ENCODE measurements at regions not wholly inside any gene's neighbourhood (a gene's known extent, or its start where the extent isn't known, plus 50 kb on each side); places are given as distances from the start of the nearest gene placed in this dataset.

DNA sequence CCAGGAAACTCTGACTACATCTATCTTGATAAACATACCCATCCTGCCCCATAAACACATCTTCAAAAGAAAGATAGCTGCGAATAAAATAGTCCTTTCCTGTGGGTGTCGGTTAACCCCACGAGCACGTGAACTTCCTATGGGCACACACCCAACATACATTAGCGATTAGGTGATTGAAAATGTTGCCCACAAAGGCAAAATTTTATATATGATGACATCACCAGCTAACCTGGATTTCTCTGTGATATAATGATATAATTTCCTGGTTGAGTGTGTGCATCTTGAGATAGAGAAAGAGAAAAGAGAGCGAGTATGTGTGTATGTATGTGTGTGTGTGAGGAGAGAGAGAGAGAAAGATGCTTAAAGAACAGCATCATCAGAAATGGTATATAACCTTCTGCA, 296.1 kb downstream of the PTPRC start:
- Histone ChIP-seq H3K9me2 (ENCODE audit: insufficient read depth, low read length) (no peaks in the 10 kb centered on the region), H2AFZ (ENCODE audit: low read depth, low read length) (peak overlapping the region; percentile 46), H3F3A (ENCODE audit: insufficient read depth, low read length, poor library complexity, severe bottlenecking) (no peaks in the 10 kb centered on the region), H3K9ac (ENCODE audit: low read length) (peak overlapping the region; percentile 70), H3K79me2 (replicated peaks; ENCODE audit: insufficient read depth, low read length) (peaks cover 66% of the 10 kb centered on the region), H3K36me3 (ENCODE audit: insufficient read depth, low read length) (no peaks in the 10 kb centered on the region), H4K20me1 (ENCODE audit: insufficient read depth) (no peaks in the 10 kb centered on the region), H3K4me3 (ENCODE audit: low read length) (peak overlapping the region; percentile 72), H3K27ac (ENCODE audit: low read length) (peak overlapping the region; percentile 80), H3K9me3 (ENCODE audit: low read length) (no peaks in the 10 kb centered on the region), H3K27me3 (ENCODE audit: insufficient read depth, low read depth, low read length) (no peaks in the 10 kb centered on the region), H3K4me2 (ENCODE audit: low read length) (peak overlapping the region; percentile 81)
- TF ChIP-seq MXI1 (conservative IDR thresholded peaks at IDR 0.05; ENCODE audit: poor library complexity, severe bottlenecking) (no peak), TAF1 (IDR thresholded peaks at IDR 0.05; ENCODE audit: low read depth) (no peak), SMC3 (conservative IDR thresholded peaks at IDR 0.05; ENCODE audit: poor library complexity) (no peak), POLR2AphosphoS5 (IDR thresholded peaks at IDR 0.05) (no peak), RAD21 (conservative IDR thresholded peaks at IDR 0.05) (no peak), EP300 (conservative IDR thresholded peaks at IDR 0.05; ENCODE audit: poor library complexity, severe bottlenecking) (no peak), CTCF (IDR thresholded peaks at IDR 0.05; ENCODE audit: poor library complexity, severe bottlenecking) (no peak), EZH2 (IDR thresholded peaks at IDR 0.05; ENCODE audit: borderline replicate concordance, insufficient read depth, low read length, poor library complexity, severe bottlenecking) (no peak)
- TF ChIP-seq, protein P1, sequence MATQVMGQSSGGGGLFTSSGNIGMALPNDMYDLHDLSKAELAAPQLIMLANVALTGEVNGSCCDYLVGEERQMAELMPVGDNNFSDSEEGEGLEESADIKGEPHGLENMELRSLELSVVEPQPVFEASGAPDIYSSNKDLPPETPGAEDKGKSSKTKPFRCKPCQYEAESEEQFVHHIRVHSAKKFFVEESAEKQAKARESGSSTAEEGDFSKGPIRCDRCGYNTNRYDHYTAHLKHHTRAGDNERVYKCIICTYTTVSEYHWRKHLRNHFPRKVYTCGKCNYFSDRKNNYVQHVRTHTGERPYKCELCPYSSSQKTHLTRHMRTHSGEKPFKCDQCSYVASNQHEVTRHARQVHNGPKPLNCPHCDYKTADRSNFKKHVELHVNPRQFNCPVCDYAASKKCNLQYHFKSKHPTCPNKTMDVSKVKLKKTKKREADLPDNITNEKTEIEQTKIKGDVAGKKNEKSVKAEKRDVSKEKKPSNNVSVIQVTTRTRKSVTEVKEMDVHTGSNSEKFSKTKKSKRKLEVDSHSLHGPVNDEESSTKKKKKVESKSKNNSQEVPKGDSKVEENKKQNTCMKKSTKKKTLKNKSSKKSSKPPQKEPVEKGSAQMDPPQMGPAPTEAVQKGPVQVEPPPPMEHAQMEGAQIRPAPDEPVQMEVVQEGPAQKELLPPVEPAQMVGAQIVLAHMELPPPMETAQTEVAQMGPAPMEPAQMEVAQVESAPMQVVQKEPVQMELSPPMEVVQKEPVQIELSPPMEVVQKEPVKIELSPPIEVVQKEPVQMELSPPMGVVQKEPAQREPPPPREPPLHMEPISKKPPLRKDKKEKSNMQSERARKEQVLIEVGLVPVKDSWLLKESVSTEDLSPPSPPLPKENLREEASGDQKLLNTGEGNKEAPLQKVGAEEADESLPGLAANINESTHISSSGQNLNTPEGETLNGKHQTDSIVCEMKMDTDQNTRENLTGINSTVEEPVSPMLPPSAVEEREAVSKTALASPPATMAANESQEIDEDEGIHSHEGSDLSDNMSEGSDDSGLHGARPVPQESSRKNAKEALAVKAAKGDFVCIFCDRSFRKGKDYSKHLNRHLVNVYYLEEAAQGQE (IDR thresholded peaks at IDR 0.05; ENCODE audit: borderline replicate concordance), result no peak

- peak overlapping the region; percentile 72 for H3K4me3 ChIP-seq (ENCODE audit: low read length)
- no peaks in the 10 kb centered on the region for H4K20me1 ChIP-seq (ENCODE audit: insufficient read depth)
- no peaks in the 10 kb centered on the region for H3F3A ChIP-seq (ENCODE audit: insufficient read depth, low read length, poor library complexity, severe bottlenecking)
- H3K36me3 ChIP-seq (ENCODE audit: insufficient read depth, low read length), result no peaks in the 10 kb centered on the region
- peak overlapping the region; percentile 46 for H2AFZ ChIP-seq (ENCODE audit: low read depth, low read length)
- H3K9me3 ChIP-seq (ENCODE audit: low read length), result no peaks in the 10 kb centered on the region
- no peaks in the 10 kb centered on the region for H3K27me3 ChIP-seq (ENCODE audit: insufficient read depth, low read depth, low read length)
- H3K79me2 ChIP-seq (replicated peaks; ENCODE audit: insufficient read depth, low read length), result peaks cover 61% of the 10 kb centered on the region
- peak overlapping the region; percentile 70 for H3K9ac ChIP-seq (ENCODE audit: low read length)
- H3K9me2 ChIP-seq (ENCODE audit: insufficient read depth, low read length), result no peaks in the 10 kb centered on the region
- H3K27ac ChIP-seq (ENCODE audit: low read length), result peak overlapping the region; percentile 80
- TF ChIP-seq TAF1 (IDR thresholded peaks at IDR 0.05; ENCODE audit: low read depth) (no peak), RAD21 (conservative IDR thresholded peaks at IDR 0.05) (peak; percentile 45), SMC3 (conservative IDR thresholded peaks at IDR 0.05; ENCODE audit: poor library complexity) (peak; percentile 51), CTCF (IDR thresholded peaks at IDR 0.05; ENCODE audit: poor library complexity, severe bottlenecking) (no peak), MXI1 (conservative IDR thresholded peaks at IDR 0.05; ENCODE audit: poor library complexity, severe bottlenecking) (peak; percentile 55), EZH2 (IDR thresholded peaks at IDR 0.05; ENCODE audit: borderline replicate concordance, insufficient read depth, low read length, poor library complexity, severe bottlenecking) (no peak), EP300 (conservative IDR thresholded peaks at IDR 0.05; ENCODE audit: poor library complexity, severe bottlenecking) (peak; percentile 26), POLR2AphosphoS5 (IDR thresholded peaks at IDR 0.05) (peak; percentile 62)
- TF ChIP-seq, protein P1 (IDR thresholded peaks at IDR 0.05; ENCODE audit: borderline replicate concordance), result no peak
- H3K4me2 ChIP-seq (ENCODE audit: low read length), result peak overlapping the region; percentile 81
Measured at GRCh38 chr1:198935306-198935921, 296.6 kb downstream of the PTPRC start.

Data from neural cell (in vitro differentiated cells).